OCI-LY1 (cell line): ENCODE measurements at regions not wholly inside any gene's neighbourhood (a gene's known extent, or its start where the extent isn't known, plus 50 kb on each side); places are given as distances from the start of the nearest gene placed in this dataset.

ENCODE experiments used
- H2AFZ ChIP-seq: fragments of 200-600 bp; sonication (generic), shearing (Covaris generic); 2 replicates; pipeline ENCODE4 v1.6.0; 2014; ENCODE audit warnings: antibody characterized with exemption, mild to moderate bottlenecking, low read length
- H3F3A ChIP-seq: fragments of 200-600 bp; sonication (generic), shearing (Covaris generic); 2 replicates; pipeline ENCODE4 v1.6.0; 2014; ENCODE audit warnings: mild to moderate bottlenecking, antibody characterized with exemption, low read length, moderate library complexity; ENCODE audit not compliant: insufficient read depth
- H3K27ac ChIP-seq: fragments of 200-600 bp; sonication (generic); 2 replicates; pipeline ENCODE4 v1.5.1; 2014; ENCODE audit warnings: low read length, mixed run types, mild to moderate bottlenecking, low read depth; ENCODE audit not compliant: poor library complexity, severe bottlenecking
- H3K27me3 ChIP-seq: fragments of 200-600 bp; sonication (generic); 2 replicates; pipeline ENCODE4 v1.6.0; 2014; ENCODE audit warnings: antibody characterized with exemption, mild to moderate bottlenecking, low read length, moderate library complexity; ENCODE audit not compliant: insufficient read depth
- H3K36me3 ChIP-seq: fragments of 200-600 bp; sonication (generic); 2 replicates; pipeline ENCODE4 v1.6.1; 2014; ENCODE audit warnings: mild to moderate bottlenecking, antibody characterized with exemption, low read length, moderate library complexity, mixed read lengths; ENCODE audit not compliant: insufficient read depth
- H3K4me1 ChIP-seq: fragments of 200-600 bp; sonication (generic); 2 replicates; pipeline ENCODE4 v1.5.1; 2014; ENCODE audit warnings: mild to moderate bottlenecking, low read length, moderate library complexity; ENCODE audit not compliant: insufficient read depth, severe bottlenecking
- H3K4me2 ChIP-seq: fragments of 200-600 bp; sonication (generic), shearing (Covaris generic); 2 replicates; pipeline ENCODE4 v1.6.1; 2014; ENCODE audit warnings: low read length
- H3K4me3 ChIP-seq: fragments of 200-600 bp; sonication (generic); 2 replicates; pipeline ENCODE4 v1.5.1; 2014; ENCODE audit warnings: low read length, low read depth, mild to moderate bottlenecking, mixed read lengths; ENCODE audit not compliant: poor library complexity, severe bottlenecking
- H3K79me2 ChIP-seq: fragments of 200-600 bp; shearing (Covaris generic); 2 replicates; pipeline ENCODE4 v1.6.1; 2016; ENCODE audit warnings: mixed run types, low read length, mixed read lengths; ENCODE audit not compliant: insufficient read depth
- H3K9ac ChIP-seq: fragments of 200-600 bp; sonication (generic), shearing (Covaris generic); 2 replicates; pipeline ENCODE4 v1.6.1; 2014; ENCODE audit warnings: mild to moderate bottlenecking, low read length, mixed read lengths
- H3K9me2 ChIP-seq: fragments of 200-600 bp; sonication (generic), shearing (Covaris generic); 2 replicates; pipeline ENCODE4 v1.6.1; 2014; ENCODE audit warnings: low read depth, mild to moderate bottlenecking, low read length, mixed read lengths
- H3K9me3 ChIP-seq: fragments of 200-600 bp; shearing (Covaris generic); 2 replicates; pipeline ENCODE4 v1.6.1; 2014; ENCODE audit warnings: low read length, mixed read lengths
- H4K20me1 ChIP-seq: fragments of 200-600 bp; sonication (generic), shearing (Covaris generic); 2 replicates; pipeline ENCODE4 v1.6.0; 2016; ENCODE audit warnings: mild to moderate bottlenecking, low read length; ENCODE audit not compliant: insufficient read depth
- EZH2 ChIP-seq: fragments of 200-600 bp; sonication (generic), shearing (Covaris generic); IDR thresholded peaks from 2 replicates; pipeline ENCODE4 v1.8.0; 2017; ENCODE audit warnings: borderline replicate concordance, mixed run types, mild to moderate bottlenecking, antibody characterized with exemption, low read length, moderate library complexity, mixed read lengths
- TF ChIP-seq, protein P1 (sequence below): fragments of 200-600 bp; sonication (generic), shearing (Covaris generic); IDR thresholded peaks from 2 replicates; pipeline ENCODE4 v1.5.1; 2017; ENCODE audit warnings: mild to moderate bottlenecking, antibody characterized with exemption, low read length, moderate library complexity, mixed read lengths

DNA sequence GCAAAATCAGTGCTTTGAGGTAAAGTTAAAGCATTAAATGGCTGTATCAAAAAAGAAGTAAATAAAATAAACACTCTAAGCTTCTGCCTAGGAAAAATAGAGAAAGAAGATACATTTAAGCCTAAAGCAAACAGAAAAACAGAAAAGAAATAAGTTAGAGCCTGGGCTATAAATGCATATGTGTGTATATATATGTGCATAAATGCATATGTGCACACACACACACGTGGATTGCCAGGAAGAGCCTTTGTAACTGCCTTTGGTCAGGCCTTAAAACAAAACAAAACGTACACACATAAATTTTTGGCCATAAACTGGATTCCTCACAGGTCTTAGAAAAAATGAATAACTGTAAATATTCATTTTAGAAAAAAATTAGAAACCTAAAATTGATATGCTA lies 925.8 kb downstream of the MRPL39 start:
- H3K9me2 ChIP-seq: no peaks in the 10 kb centered on the region
- H3K27me3 ChIP-seq: no peaks in the 10 kb centered on the region
- no peaks in the 10 kb centered on the region for H3K4me1 ChIP-seq
- no peaks in the 10 kb centered on the region for H3F3A ChIP-seq
- H3K36me3 ChIP-seq: no peaks in the 10 kb centered on the region
- H3K27ac ChIP-seq: no peak overlapping the region
- H3K9me3 ChIP-seq: no peaks in the 10 kb centered on the region
- no peak overlapping the region for H3K4me2 ChIP-seq
- TF ChIP-seq, protein P1, sequence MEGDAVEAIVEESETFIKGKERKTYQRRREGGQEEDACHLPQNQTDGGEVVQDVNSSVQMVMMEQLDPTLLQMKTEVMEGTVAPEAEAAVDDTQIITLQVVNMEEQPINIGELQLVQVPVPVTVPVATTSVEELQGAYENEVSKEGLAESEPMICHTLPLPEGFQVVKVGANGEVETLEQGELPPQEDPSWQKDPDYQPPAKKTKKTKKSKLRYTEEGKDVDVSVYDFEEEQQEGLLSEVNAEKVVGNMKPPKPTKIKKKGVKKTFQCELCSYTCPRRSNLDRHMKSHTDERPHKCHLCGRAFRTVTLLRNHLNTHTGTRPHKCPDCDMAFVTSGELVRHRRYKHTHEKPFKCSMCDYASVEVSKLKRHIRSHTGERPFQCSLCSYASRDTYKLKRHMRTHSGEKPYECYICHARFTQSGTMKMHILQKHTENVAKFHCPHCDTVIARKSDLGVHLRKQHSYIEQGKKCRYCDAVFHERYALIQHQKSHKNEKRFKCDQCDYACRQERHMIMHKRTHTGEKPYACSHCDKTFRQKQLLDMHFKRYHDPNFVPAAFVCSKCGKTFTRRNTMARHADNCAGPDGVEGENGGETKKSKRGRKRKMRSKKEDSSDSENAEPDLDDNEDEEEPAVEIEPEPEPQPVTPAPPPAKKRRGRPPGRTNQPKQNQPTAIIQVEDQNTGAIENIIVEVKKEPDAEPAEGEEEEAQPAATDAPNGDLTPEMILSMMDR: no peak
- TF ChIP-seq EZH2: no peak
- H3K9ac ChIP-seq: no peak overlapping the region
- no peaks in the 10 kb centered on the region for H3K79me2 ChIP-seq
- no peak overlapping the region for H3K4me3 ChIP-seq
- no peaks in the 10 kb centered on the region for H4K20me1 ChIP-seq
- H2AFZ ChIP-seq: no peak overlapping the region

DNA sequence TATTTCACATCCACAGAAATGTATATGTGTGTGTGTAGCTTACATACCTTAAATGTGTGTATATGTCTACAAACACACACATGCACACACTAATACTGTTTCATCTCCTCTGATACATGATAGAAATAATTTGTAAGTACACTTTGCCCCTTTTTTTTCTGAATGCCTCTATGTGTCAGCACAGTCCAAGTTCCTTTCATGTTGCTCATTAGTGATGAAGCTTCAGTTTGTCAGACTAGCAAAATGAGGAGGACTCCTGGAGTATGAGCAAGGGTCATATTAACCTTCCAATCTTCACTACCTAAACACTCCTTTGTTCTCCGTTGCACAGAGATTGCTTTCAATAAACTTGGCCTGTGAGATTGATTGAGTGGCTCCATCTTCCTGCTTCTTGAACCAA lies 935.4 kb downstream of the MRPL39 start:
- H3K27ac ChIP-seq: no peak overlapping the region
- H3K9me3 ChIP-seq: no peaks in the 10 kb centered on the region
- no peak overlapping the region for H3K4me3 ChIP-seq
- no peaks in the 10 kb centered on the region for H3K4me1 ChIP-seq
- no peaks in the 10 kb centered on the region for H3K36me3 ChIP-seq
- no peaks in the 10 kb centered on the region for H3K9me2 ChIP-seq
- no peaks in the 10 kb centered on the region for H3K79me2 ChIP-seq
- H3K9ac ChIP-seq: no peak overlapping the region
- no peaks in the 10 kb centered on the region for H4K20me1 ChIP-seq
- TF ChIP-seq EZH2: no peak
- TF ChIP-seq, protein P1: no peak
- H3K4me2 ChIP-seq: no peak overlapping the region
- no peaks in the 10 kb centered on the region for H3F3A ChIP-seq
- H2AFZ ChIP-seq: no peak overlapping the region
- no peaks in the 10 kb centered on the region for H3K27me3 ChIP-seq

DNA sequence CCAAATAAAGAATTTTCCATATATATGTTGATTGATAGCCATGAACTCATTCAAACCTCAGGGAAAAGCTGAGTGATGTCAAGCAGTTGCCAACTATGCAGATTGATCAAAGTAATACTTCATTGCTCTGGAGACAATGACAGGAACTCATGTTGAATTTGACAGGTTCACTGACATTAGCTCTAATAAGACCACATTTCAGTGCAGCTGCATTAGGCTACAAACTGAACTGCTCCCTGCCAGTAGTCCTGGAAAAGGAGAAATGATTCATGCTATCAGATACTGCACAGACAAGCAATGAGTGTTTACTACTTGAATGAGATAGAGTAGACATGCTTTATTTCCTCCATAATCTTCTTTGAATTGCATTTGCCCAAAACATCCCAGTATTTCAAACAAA lies 948.4 kb downstream of the MRPL39 start:
- Histone ChIP-seq H3F3A (no peaks in the 10 kb centered on the region), H3K4me2 (no peak overlapping the region), H3K79me2 (no peaks in the 10 kb centered on the region), H3K9me2 (no peaks in the 10 kb centered on the region), H3K9ac (no peak overlapping the region), H2AFZ (no peak overlapping the region), H3K9me3 (no peaks in the 10 kb centered on the region), H3K27me3 (no peaks in the 10 kb centered on the region), H3K36me3 (no peaks in the 10 kb centered on the region), H3K27ac (no peak overlapping the region), H3K4me3 (no peak overlapping the region), H4K20me1 (no peaks in the 10 kb centered on the region), H3K4me1 (no peaks in the 10 kb centered on the region)
- TF ChIP-seq EZH2: no peak
- TF ChIP-seq, protein P1: no peak
